GM21786 (cell line): ENCODE measurements at regions not wholly inside any gene's neighbourhood (a gene's known extent, or its start where the extent isn't known, plus 50 kb on each side); places are given as distances from the start of the nearest gene placed in this dataset.

Source experiments
- ATAC-seq: cut with Tn5 transposase; IDR thresholded peaks from one replicate; pipeline ENCODE4 v1.9.1; 2021; ENCODE audit not compliant: unreplicated experiment

GRCh38 chr1:229027622-229028182 lies 243.2 kb upstream of the RAB4A start:
- ATAC-seq: peak; percentile 68

- ATAC-seq: no peak
These were observed 242.4 kb upstream of the RAB4A start for GRCh38 chr1:229028544-229028943.

GRCh38 chr1:229028987-229029878 lies 241.7 kb upstream of the RAB4A start:
- no peak for ATAC-seq

- ATAC-seq: no peak
These were observed 241.1 kb upstream of the RAB4A start for GRCh38 chr1:229029879-229030235.

- no peak for ATAC-seq
These were observed 240.3 kb upstream of the RAB4A start for GRCh38 chr1:229030630-229031029.

- no peak for ATAC-seq
These were observed 239.8 kb upstream of the RAB4A start for GRCh38 chr1:229031061-229031460.

- ATAC-seq: no peak
These were observed 239.2 kb upstream of the RAB4A start for GRCh38 chr1:229031481-229032341.

GRCh38 chr1:229032375-229032774 lies 238.5 kb upstream of the RAB4A start:
- ATAC-seq: no peak

- no peak for ATAC-seq
These were observed 237.4 kb upstream of the RAB4A start for GRCh38 chr1:229033480-229033879.

- no peak for ATAC-seq
These were observed 236.6 kb upstream of the RAB4A start for GRCh38 chr1:229034342-229034741.

- ATAC-seq: peak; percentile 97
These were observed 235.7 kb upstream of the RAB4A start for GRCh38 chr1:229035054-229035747.

GRCh38 chr1:229035748-229036082 lies 235.2 kb upstream of the RAB4A start:
- ATAC-seq: no peak

- no peak for ATAC-seq
These were observed 233.0 kb upstream of the RAB4A start for GRCh38 chr1:229037806-229038405.

GRCh38 chr1:229040630-229041358 lies 230.1 kb upstream of the RAB4A start:
- ATAC-seq: no peak

- ATAC-seq: no peak
These were observed 229.0 kb upstream of the RAB4A start for GRCh38 chr1:229041946-229042345.

GRCh38 chr1:229042482-229042881 lies 228.4 kb upstream of the RAB4A start:
- no peak for ATAC-seq

- ATAC-seq: no peak
These were observed 227.8 kb upstream of the RAB4A start for GRCh38 chr1:229043115-229043514.

GRCh38 chr1:229046251-229046853 lies 224.6 kb upstream of the RAB4A start:
- ATAC-seq: no peak

- ATAC-seq: no peak
These were observed 223.6 kb upstream of the RAB4A start for GRCh38 chr1:229047161-229047839.
